DMS79 (cell line): ENCODE measurements at regions not wholly inside any gene's neighbourhood (a gene's known extent, or its start where the extent isn't known, plus 50 kb on each side); places are given as distances from the start of the nearest gene placed in this dataset.

Experiments used
- DNase-seq: peaks from one replicate; lab custom pipeline; 2025; lab: John Stamatoyannopoulos, UW

- DNase-seq = no peak
Measured at GRCh38 chr18:51582551-51582950, 385.1 kb upstream of the MEX3C start.

- DNase-seq = no peak
Measured at GRCh38 chr18:51588616-51589015, 391.1 kb upstream of the MEX3C start.

DNA sequence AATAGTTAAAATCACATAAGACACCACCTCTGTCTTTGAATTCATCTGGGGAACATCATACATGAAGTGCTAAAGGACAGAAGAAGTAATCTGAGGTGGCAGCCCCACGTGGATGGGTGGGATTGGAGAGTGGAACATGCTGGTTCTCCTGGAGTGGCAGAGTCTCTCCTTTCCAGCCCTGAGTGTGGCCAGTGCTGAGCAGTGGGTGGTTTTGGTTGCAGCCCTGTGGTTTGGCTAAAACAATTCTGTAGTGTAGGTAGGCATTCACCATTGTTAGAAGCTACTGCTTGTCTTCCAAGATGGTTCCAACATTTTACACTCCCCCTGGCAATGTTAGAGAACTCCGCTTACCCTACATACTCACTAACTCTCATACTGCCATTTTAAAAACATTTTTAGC, 396.4 kb upstream of the MEX3C start:
- no peak for DNase-seq

DNA sequence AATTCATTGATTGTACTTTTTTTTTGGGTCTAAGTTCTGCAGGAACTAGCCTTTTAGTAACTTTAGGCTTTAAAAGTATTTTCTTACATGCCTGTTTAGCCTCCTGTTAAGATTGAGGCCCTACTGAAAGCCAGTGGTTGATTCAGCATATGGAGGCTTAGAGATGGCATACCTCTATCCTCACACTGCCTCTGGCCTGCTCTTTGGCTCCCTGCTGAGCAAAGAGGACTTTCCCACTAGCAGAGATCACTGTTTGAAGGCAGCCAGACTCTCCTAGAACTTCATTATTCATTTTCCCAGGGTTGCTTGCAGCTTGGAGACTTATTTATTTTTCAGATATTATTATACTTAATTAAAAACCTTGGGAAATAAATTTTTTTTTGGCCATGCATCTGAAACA, 405.6 kb upstream of the MEX3C start:
- DNase-seq = no peak

- no peak for DNase-seq
Measured at GRCh38 chr18:51603551-51603950, 406.1 kb upstream of the MEX3C start.

- DNase-seq = no peak
Measured at GRCh38 chr18:51610481-51610880, 413.0 kb upstream of the MEX3C start.

GRCh38 chr18:51611326-51611725, 413.8 kb upstream of the MEX3C start:
- DNase-seq = no peak

GRCh38 chr18:51614033-51614432, 416.6 kb upstream of the MEX3C start:
- no peak for DNase-seq

- DNase-seq = no peak
Measured at GRCh38 chr18:51614967-51615571, 417.6 kb upstream of the MEX3C start.

DNA sequence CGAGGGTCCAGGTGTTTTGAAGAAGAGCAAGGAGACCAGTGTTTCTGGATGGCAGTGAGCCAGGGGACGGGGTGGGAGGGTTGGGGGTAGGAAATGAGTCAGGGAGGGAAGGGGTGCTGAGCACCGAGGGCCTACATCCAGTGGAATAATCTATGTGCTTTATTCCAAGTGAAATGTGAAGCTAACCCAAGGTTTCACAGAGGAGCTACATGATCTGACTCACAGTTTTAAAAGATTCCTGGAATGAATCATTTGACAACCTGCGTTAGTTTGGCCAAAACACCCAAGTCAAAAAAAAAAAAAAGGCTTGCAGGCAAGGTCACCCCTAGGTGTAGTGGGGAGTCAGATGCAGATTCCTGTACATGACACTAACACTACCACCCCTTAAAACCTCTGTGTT, 419.7 kb upstream of the MEX3C start:
- no peak for DNase-seq

DNA sequence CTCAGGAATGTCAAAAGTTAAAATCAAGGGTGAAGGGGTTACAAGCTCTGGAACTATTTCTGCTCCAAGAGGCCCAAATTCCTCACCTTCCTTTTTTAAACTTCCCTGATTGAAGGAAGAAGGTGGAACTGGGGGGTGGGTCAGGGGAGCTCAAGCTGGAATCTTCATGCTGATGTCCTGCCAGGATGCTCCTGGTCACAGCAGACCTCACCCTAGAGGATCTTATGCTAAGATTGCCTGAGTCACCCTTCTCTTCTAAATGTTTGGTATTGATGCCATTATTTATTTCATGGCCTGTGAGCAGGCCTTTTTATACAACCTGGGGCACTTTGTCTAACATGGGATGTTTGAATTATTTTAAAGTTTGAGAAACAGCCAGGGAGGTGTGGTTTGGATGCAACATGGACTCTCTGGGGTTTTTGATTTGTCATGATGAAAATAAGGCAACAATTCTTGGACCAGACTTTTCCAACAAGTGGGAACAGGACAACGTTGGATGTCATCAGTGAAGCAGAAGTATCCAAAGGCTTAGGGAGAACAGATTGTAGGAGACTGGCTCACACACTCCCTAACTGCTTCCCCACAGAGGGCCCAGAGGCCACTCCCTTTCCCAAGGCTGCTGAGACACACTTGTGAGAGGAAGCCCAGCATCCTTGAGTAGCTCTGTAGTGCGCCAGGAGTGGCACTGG, 420.2 kb upstream of the MEX3C start:
- DNase-seq = no peak

- no peak for DNase-seq
Measured at GRCh38 chr18:51619283-51619682, 421.8 kb upstream of the MEX3C start.

GRCh38 chr18:51621113-51621863, 423.8 kb upstream of the MEX3C start:
- no peak for DNase-seq

- DNase-seq = no peak
Measured at GRCh38 chr18:51621864-51622160, 424.3 kb upstream of the MEX3C start.

GRCh38 chr18:51622702-51623101, 425.2 kb upstream of the MEX3C start:
- no peak for DNase-seq

GRCh38 chr18:51623653-51624052, 426.2 kb upstream of the MEX3C start:
- no peak for DNase-seq

DNA sequence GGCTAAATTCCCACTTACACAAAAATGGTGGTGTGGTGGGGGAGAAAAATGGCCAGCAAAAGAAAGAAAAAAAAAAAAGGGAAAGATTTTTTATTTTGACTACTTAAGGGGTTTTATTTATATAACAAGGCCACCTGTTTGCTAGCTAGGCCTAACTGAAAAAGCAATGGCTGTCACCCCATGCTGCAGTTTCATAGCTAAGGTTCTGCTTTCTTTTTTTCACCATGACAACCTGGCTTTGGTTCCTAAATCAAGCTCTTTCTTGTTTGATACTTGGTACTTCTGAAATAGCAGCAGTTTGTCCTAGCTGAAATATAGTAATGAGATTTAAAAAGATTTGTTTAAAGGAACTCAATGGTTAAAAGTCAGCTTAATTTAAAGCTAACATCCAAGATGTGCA, 433.2 kb upstream of the MEX3C start:
- DNase-seq = no peak

- DNase-seq = no peak
Measured at GRCh38 chr18:51637881-51638280, 440.4 kb upstream of the MEX3C start.

DNA sequence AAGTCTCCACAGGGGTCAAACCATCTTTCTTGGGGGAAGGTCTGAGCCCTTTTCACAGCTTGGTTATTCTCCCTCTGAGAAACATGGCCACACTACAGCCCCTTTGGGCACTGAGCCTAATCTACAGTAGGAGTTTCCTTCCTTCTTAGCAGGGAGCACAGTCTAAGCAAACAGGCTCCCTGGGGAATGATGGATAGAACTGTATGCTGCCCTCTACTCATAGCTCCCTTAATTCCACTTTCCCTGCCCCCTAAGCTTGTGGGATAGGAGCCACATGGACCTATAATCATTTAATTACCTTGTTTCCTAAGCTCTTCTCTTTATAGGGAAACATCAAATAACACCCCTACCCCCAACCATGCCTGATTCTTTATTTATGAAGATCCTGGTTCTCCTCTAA, 442.1 kb upstream of the MEX3C start:
- DNase-seq = no peak

DNA sequence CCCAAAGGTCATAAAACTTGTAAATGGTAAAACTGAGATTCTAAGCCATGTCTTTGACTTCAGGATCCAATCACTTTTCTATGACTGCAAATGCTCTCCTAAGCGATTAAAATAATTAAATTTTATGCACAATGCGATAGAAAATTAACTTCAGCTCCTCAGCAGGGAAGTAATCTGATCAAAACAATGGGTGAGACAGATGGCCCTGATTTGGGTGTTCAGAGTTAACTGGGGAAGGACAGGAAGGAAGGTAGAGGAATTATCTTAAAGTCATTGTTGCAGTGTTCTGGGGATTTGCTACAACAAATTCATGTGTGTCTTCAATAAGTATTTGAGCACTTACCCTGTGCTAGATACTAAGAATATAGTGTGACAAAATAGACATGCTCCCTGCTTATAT, 446.0 kb upstream of the MEX3C start:
- DNase-seq = no peak

GRCh38 chr18:51645607-51646006, 448.1 kb upstream of the MEX3C start:
- no peak for DNase-seq

GRCh38 chr18:51647346-51647745, 449.9 kb upstream of the MEX3C start:
- DNase-seq = no peak

DNA sequence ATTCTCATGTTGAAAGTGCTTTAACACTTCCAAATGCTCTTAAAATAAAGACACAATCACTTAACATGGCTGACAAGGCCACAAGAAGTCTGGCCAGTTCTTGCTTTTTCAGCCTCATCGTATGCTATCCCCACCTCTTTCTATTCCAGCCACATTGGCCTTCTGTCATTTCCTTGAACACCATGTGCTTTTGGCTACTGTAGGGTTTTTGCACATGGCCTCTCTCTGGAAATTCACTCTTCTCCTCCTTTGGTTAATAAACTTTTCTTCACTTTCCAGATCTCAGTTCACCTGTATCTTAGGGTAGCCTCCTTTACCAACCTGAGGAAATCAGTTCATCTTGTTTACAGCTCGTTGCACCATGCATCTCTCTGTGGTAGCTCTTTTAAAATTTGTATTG, 450.5 kb upstream of the MEX3C start:
- no peak for DNase-seq

GRCh38 chr18:51649796-51650195, 452.3 kb upstream of the MEX3C start:
- no peak for DNase-seq
